IMR-90 (cell line): ENCODE measurements at regions not wholly inside any gene's neighbourhood (a gene's known extent, or its start where the extent isn't known, plus 50 kb on each side); places are given as distances from the start of the nearest gene placed in this dataset.

Source experiments
- ATAC-seq: fragments of 200-7000 bp; cut with Tn5 transposase; 2 replicates; pipeline ENCODE4 v1.9.1; 2020; ENCODE audit warnings: low read depth, mild to moderate bottlenecking, moderate library complexity
- BruUV-seq: library from RNA; stranded (reverse); fragments of 400-500 nt; replicated peaks from 2 replicates; lab custom pipeline; 2021; lab: Mats Ljungman, UMichigan
- CTCF ChIA-PET: fragments of 300-600 bp; formaldehyde crosslinking; extraction: SDS; loops from one replicate; lab custom pipeline; 2021; ENCODE audit warnings: antibody characterized with exemption; lab: Yijun Ruan, JAX
- POLR2A ChIA-PET: fragments of 300-600 bp; sonication (Branson Sonifier 250); formaldehyde crosslinking; loops from one replicate; lab custom pipeline; 2022; ENCODE audit warnings: antibody characterized with exemption; ENCODE audit not compliant: unreplicated experiment; lab: Charles Lee
- DNase-seq: peaks from one replicate; pipeline ENCODE4 v3.0.0; 2013
- H2AFZ ChIP-seq: replicated peaks from 2 replicates; pipeline ENCODE3; 2013; ENCODE audit warnings: low read length, mild to moderate bottlenecking; ENCODE audit not compliant: poor library complexity
- H2AK5ac ChIP-seq: 2 replicates; pipeline ENCODE4 v1.6.1; 2013; ENCODE audit warnings: low read depth, low read length, inconsistent platforms
- H2AK9ac ChIP-seq: replicated peaks from 2 replicates; pipeline ENCODE3; 2013; ENCODE audit warnings: mild to moderate bottlenecking, low read depth, low read length, moderate library complexity; ENCODE audit not compliant: poor library complexity
- H2BK120ac ChIP-seq: 2 replicates; pipeline ENCODE4 v1.6.1; 2013; ENCODE audit warnings: low read depth, low read length, inconsistent platforms
- H2BK15ac ChIP-seq: 3 replicates; pipeline ENCODE4 v1.6.1; 2013; ENCODE audit warnings: low read depth, low read length, inconsistent platforms
- H2BK20ac ChIP-seq: 2 replicates; pipeline ENCODE4 v1.6.1; 2013; ENCODE audit warnings: low read depth, mild to moderate bottlenecking, inconsistent platforms, low read length, moderate library complexity
- H2BK5ac ChIP-seq: 2 replicates; pipeline ENCODE4 v1.6.1; 2013; ENCODE audit warnings: mild to moderate bottlenecking, low read depth, low read length, inconsistent platforms; ENCODE audit not compliant: poor library complexity, severe bottlenecking
- H3K14ac ChIP-seq: replicated peaks from 2 replicates; pipeline ENCODE4 v1.6.1; 2013; ENCODE audit warnings: low read depth, low read length, inconsistent platforms
- H3K18ac ChIP-seq: 2 replicates; pipeline ENCODE4 v1.6.1; 2013; ENCODE audit warnings: low read depth, low read length, control low read depth
- H3K23ac ChIP-seq: 2 replicates; pipeline ENCODE4 v1.6.1; 2013; ENCODE audit warnings: low read depth, low read length, inconsistent platforms
- H3K27ac ChIP-seq: 2 replicates; pipeline ENCODE4 v1.5.1; 2013; ENCODE audit warnings: mild to moderate bottlenecking, control low read depth, low read length; ENCODE audit not compliant: insufficient read depth
- H3K27me3 ChIP-seq: 2 replicates; pipeline ENCODE4 v1.6.1; 2013; ENCODE audit warnings: low read length; ENCODE audit not compliant: control insufficient read depth, insufficient read depth
- H3K36me3 ChIP-seq: 2 replicates; pipeline ENCODE4 v1.6.1; 2013; ENCODE audit warnings: low read length, mixed read lengths; ENCODE audit not compliant: control insufficient read depth, insufficient read depth
- H3K4ac ChIP-seq: 2 replicates; pipeline ENCODE4 v1.6.1; 2013; ENCODE audit warnings: low read depth, low read length, inconsistent platforms
- H3K4me1 ChIP-seq: 2 replicates; pipeline ENCODE4 v1.6.1; 2013; ENCODE audit warnings: low read length, mixed read lengths; ENCODE audit not compliant: control insufficient read depth, insufficient read depth
- H3K4me2 ChIP-seq: 2 replicates; pipeline ENCODE4 v1.6.1; 2013; ENCODE audit warnings: low read depth, mild to moderate bottlenecking, control low read depth, low read length, moderate library complexity
- H3K4me3 ChIP-seq: 2 replicates; pipeline ENCODE4 v1.5.1; 2013; ENCODE audit warnings: low read depth, mild to moderate bottlenecking, control low read depth, low read length, moderate library complexity; ENCODE audit not compliant: insufficient read depth
- H3K56ac ChIP-seq: 2 replicates; pipeline ENCODE4 v1.6.1; 2013; ENCODE audit warnings: low read length, inconsistent platforms; ENCODE audit not compliant: insufficient read depth; ENCODE audit errors: extremely low read depth
- H3K79me1 ChIP-seq, 2 experiments: 2 replicates each; pipeline ENCODE4 v1.6.1; 2013; ENCODE audit warnings: low read length in 2 of 2, inconsistent platforms in 1 of 2, low read depth in 1 of 2
- H3K9ac ChIP-seq: 2 replicates; pipeline ENCODE4 v1.6.1; 2013; ENCODE audit warnings: low read depth, low read length, control low read depth
- H3K9me1 ChIP-seq: 2 replicates; pipeline ENCODE4 v1.6.1; 2013; ENCODE audit warnings: low read length, inconsistent platforms; ENCODE audit not compliant: insufficient read depth
- H3K9me3 ChIP-seq: 2 replicates; pipeline ENCODE4 v1.6.1; 2013; ENCODE audit warnings: low read length; ENCODE audit not compliant: control insufficient read depth, insufficient read depth
- H4K20me1 ChIP-seq: 2 replicates; pipeline ENCODE4 v1.6.1; 2013; ENCODE audit warnings: low read length, inconsistent platforms; ENCODE audit not compliant: insufficient read depth
- H4K5ac ChIP-seq: 2 replicates; pipeline ENCODE4 v1.6.1; 2013; ENCODE audit warnings: mild to moderate bottlenecking, low read depth, low read length, control low read depth
- H4K8ac ChIP-seq, 2 experiments: 2 replicates each; pipeline ENCODE4 v1.6.1; 2013; ENCODE audit warnings: low read depth in 2 of 2, low read length in 2 of 2, control low read depth in 1 of 2, inconsistent platforms in 1 of 2
- H4K91ac ChIP-seq: 2 replicates; pipeline ENCODE4 v1.6.1; 2013; ENCODE audit warnings: low read depth, low read length, inconsistent platforms; ENCODE audit not compliant: insufficient read depth
- MXI1 ChIP-seq: IDR thresholded peaks from 2 replicates; pipeline ENCODE4 v1.6.1; 2012; ENCODE audit warnings: low read depth, mild to moderate bottlenecking, low read length, moderate library complexity, borderline replicate concordance
- WGBS, 2 experiments: methylation state at CpG; one replicate each; pipeline versions ENCODE4 v1.1.5 to v1.1.7; 2013; ENCODE audit warnings: missing lambda C conversion rate in 2 of 2; ENCODE audit not compliant: insufficient read length in 1 of 2; ENCODE audit errors: extremely low coverage in 2 of 2; 5-methylcytosine and 5-hydroxymethylcytosine counted together
- dilution Hi-C: fragments of 300-500 bp; cut with HindIII; formaldehyde crosslinking; loops from one replicate; pipeline ENCODE4 v1.14.3; 2018; ENCODE audit warnings: low sequenced_read_pairs; ENCODE audit not compliant: unreplicated experiment
- in situ Hi-C: fragments of 300-500 bp; cut with MboI; formaldehyde crosslinking; loops from 3 replicates; pipeline ENCODE4 v1.14.3; 2019; ENCODE audit warnings: low sequenced_read_pairs, inconsistent platforms, mixed read lengths
- intact Hi-C: fragments of 100-400 bp; cut with micrococcal nuclease; formaldehyde crosslinking; loops from 2 replicates; pipeline ENCODE4 v1.10.0; 2022

DNA sequence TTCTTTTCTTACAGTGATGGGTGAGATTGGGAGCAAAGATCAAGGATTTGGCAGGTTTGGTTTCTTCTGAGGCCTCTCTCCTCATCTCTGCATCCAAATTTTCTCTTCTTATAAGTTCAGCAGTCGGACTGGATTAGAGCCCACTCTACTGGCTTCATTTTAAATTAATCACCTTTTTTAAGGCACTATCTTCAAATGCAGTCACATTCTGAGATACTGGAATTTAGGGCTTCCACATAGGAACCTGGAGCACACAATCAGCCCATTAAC lies 56.5 kb upstream of the PLSCR4 start:
- H4K91ac ChIP-seq = no peak overlapping the region
- H2BK20ac ChIP-seq = no peak overlapping the region
- H3K36me3 ChIP-seq = no peaks in the 10 kb centered on the region
- DNase-seq = no peak
- H4K8ac ChIP-seq = no peak overlapping the region
- no peak overlapping the region for H3K27ac ChIP-seq
- H3K4me2 ChIP-seq = no peak overlapping the region
- no peak overlapping the region for H3K18ac ChIP-seq
- ChIA-PET POLR2A (no interaction called here), CTCF (interaction anchor here (1.4 kb wide), 1 partner anchor 118 kb away, joined by 4 read pairs; no protein-coding TSS in a partner anchor)
- H2BK5ac ChIP-seq = no peak overlapping the region
- no TSS peak for BruUV-seq
- in situ Hi-C loops (no loop called here), intact Hi-C loops (no loop called here), dilution Hi-C loops (no loop called here)
- peak overlapping the region; percentile 1; the same call in 1 of the 2 replicates for H3K4ac ChIP-seq
- H2BK15ac ChIP-seq = no peak overlapping the region
- H2BK120ac ChIP-seq = no peak overlapping the region
- 50% methylated on average over 1 of the region's 1 CpG; no CpG with 5 or more reads in 1 of the 2 experiments for WGBS, 2 experiments
- no peaks in the 10 kb centered on the region for H3K27me3 ChIP-seq
- no peak for ATAC-seq
- no peaks in the 10 kb centered on the region for H4K20me1 ChIP-seq
- no peak overlapping the region for H3K56ac ChIP-seq
- no peak overlapping the region for H3K14ac ChIP-seq
- no peaks in the 10 kb centered on the region for H3K79me1 ChIP-seq
- no peak overlapping the region for H2AK9ac ChIP-seq
- H2AFZ ChIP-seq = no peak overlapping the region
- no peaks in the 10 kb centered on the region for H3K9me1 ChIP-seq
- H3K23ac ChIP-seq = no peak overlapping the region
- TF ChIP-seq MXI1 = no peak
- H3K9ac ChIP-seq = no peak overlapping the region
- no peak overlapping the region for H3K4me3 ChIP-seq
- H3K9me3 ChIP-seq = no peaks in the 10 kb centered on the region
- 0 out of 2 replicates have a peak, but pooled peaks cover 3% of the 10 kb centered on the region for H3K4me1 ChIP-seq
- H2AK5ac ChIP-seq = no peak overlapping the region
- no peak overlapping the region for H4K5ac ChIP-seq
